ENCODE measurements at regions not wholly inside any gene's neighbourhood (a gene's known extent, or its start where the extent isn't known, plus 50 kb on each side); places are given as distances from the start of the nearest gene placed in this dataset.

GRCh38 chr18:43869451-43870008, 592.2 kb upstream of the SYT4 start:
- no peaks in the 10 kb centered on the region for H3K9me3 Mint-ChIP-seq (ENCODE audit: insufficient read depth)
- DNase-seq (no peak), ATAC-seq (ENCODE audit: low read depth) (no peak)
- intact Hi-C loops (cut with micrococcal nuclease) = no loop called here
- Histone ChIP-seq H3K79me2 (ENCODE audit: control insufficient read depth, insufficient read depth, low read length) (no peaks in the 10 kb centered on the region), H3K27ac (ENCODE audit: low read length in 2 of 2) (no peak overlapping the region), H3K4me3 (ENCODE audit: control extremely low read depth in 1 of 5, extremely low read depth in 1 of 5, insufficient read depth in 1 of 5, low read depth in 2 of 5, low read length in 4 of 5) (no peak overlapping the region), H3K4me1 (ENCODE audit: control insufficient read depth in 2 of 2, insufficient read depth in 2 of 2, low read length in 2 of 2) (no peaks in the 10 kb centered on the region), H3K36me3 (replicated peaks in 1 of 2; ENCODE audit: control extremely low read depth in 1 of 2, control insufficient read depth in 1 of 2, extremely low read depth in 1 of 2, insufficient read depth in 2 of 2, low read length in 1 of 2) (no peaks in the 10 kb centered on the region), H4K20me1 (ENCODE audit: control insufficient read depth, insufficient read depth, low read length, poor library complexity, severe bottlenecking) (no peaks in the 10 kb centered on the region), H3K27me3 (replicated peaks in 1 of 4; ENCODE audit: control extremely low read depth in 1 of 4, control insufficient read depth in 3 of 4, insufficient read depth in 4 of 4, low read length in 3 of 4) (no peaks in the 10 kb centered on the region), H2AFZ (ENCODE audit: insufficient read depth, low read depth, low read length, poor library complexity, severe bottlenecking) (no peak overlapping the region), H3K9me3 (ENCODE audit: control extremely low read depth in 1 of 3, control insufficient read depth in 2 of 3, insufficient read depth in 1 of 3, low read length in 2 of 3) (no peaks in the 10 kb centered on the region), H3K9ac (ENCODE audit: low read length) (no peak overlapping the region), H3K4me2 (replicated peaks; ENCODE audit: low read depth, low read length, poor library complexity, severe bottlenecking) (no peak overlapping the region)
- CTCF ChIA-PET = no interaction called here
- no peaks in the 10 kb centered on the region for H3K4me1 Mint-ChIP-seq
- POLR2A ChIA-PET = no interaction called here
- no peak overlapping the region for H3K4me3 Mint-ChIP-seq
- TF ChIP-seq CTCF (IDR thresholded peaks at IDR 0.05) = no peak
- TF ChIP-seq EZH2 (IDR thresholded peaks at IDR 0.05; ENCODE audit: borderline replicate concordance, insufficient read depth, low read depth, low read length, poor library complexity, severe bottlenecking) = no peak
- WGBS (ENCODE audit: insufficient coverage) = no CpG with 5 or more reads among the region's 1 CpG
- H3K27me3 Mint-ChIP-seq = no peaks in the 10 kb centered on the region
- no peak overlapping the region for H3K27ac Mint-ChIP-seq

DNA sequence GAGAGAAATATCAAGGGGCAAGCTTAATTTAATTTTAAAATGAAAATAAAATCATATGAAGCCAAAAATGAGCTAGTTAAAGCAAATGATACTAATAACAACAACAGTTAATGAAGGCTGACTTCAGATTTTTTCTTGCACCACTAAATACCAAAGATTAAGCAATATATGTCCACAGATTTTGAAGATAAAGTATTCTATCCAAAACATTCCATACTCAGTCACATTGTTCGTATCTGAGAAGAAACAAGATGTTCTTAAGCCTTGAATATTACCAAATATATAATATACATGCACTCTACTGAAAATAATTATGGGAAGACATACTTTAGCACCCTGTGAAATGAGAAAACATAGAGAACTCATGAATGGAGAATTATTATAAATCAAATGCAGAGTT, 593.3 kb upstream of the SYT4 start:
- Histone ChIP-seq H3K79me2 (ENCODE audit: control insufficient read depth, insufficient read depth, low read length) (no peaks in the 10 kb centered on the region), H4K20me1 (ENCODE audit: control insufficient read depth, insufficient read depth, low read length, poor library complexity, severe bottlenecking) (no peaks in the 10 kb centered on the region), H3K9me3 (ENCODE audit: control extremely low read depth in 1 of 3, control insufficient read depth in 2 of 3, insufficient read depth in 1 of 3, low read length in 2 of 3) (no peaks in the 10 kb centered on the region), H2AFZ (ENCODE audit: insufficient read depth, low read depth, low read length, poor library complexity, severe bottlenecking) (no peak overlapping the region), H3K4me2 (replicated peaks; ENCODE audit: low read depth, low read length, poor library complexity, severe bottlenecking) (no peak overlapping the region), H3K4me3 (ENCODE audit: control extremely low read depth in 1 of 5, extremely low read depth in 1 of 5, insufficient read depth in 1 of 5, low read depth in 2 of 5, low read length in 4 of 5) (no peak overlapping the region), H3K9ac (ENCODE audit: low read length) (no peak overlapping the region), H3K27ac (ENCODE audit: low read length in 2 of 2) (no peak overlapping the region), H3K36me3 (replicated peaks in 1 of 2; ENCODE audit: control extremely low read depth in 1 of 2, control insufficient read depth in 1 of 2, extremely low read depth in 1 of 2, insufficient read depth in 2 of 2, low read length in 1 of 2) (no peaks in the 10 kb centered on the region), H3K27me3 (replicated peaks in 1 of 4; ENCODE audit: control extremely low read depth in 1 of 4, control insufficient read depth in 3 of 4, insufficient read depth in 4 of 4, low read length in 3 of 4) (no peaks in the 10 kb centered on the region), H3K4me1 (ENCODE audit: control insufficient read depth in 2 of 2, insufficient read depth in 2 of 2, low read length in 2 of 2) (no peaks in the 10 kb centered on the region)
- no peaks in the 10 kb centered on the region for H3K27me3 Mint-ChIP-seq
- POLR2A ChIA-PET = no interaction called here
- CTCF ChIA-PET = no interaction called here
- intact Hi-C loops (cut with micrococcal nuclease) = no loop called here
- no peaks in the 10 kb centered on the region for H3K9me3 Mint-ChIP-seq (ENCODE audit: insufficient read depth)
- H3K4me1 Mint-ChIP-seq = no peaks in the 10 kb centered on the region
- TF ChIP-seq CTCF (IDR thresholded peaks at IDR 0.05) (no peak), EZH2 (IDR thresholded peaks at IDR 0.05; ENCODE audit: borderline replicate concordance, insufficient read depth, low read depth, low read length, poor library complexity, severe bottlenecking) (no peak)
- DNase-seq = no peak
- no CpG with 5 or more reads among the region's 1 CpG for WGBS (ENCODE audit: insufficient coverage)
- no peak overlapping the region for H3K4me3 Mint-ChIP-seq
- H3K27ac Mint-ChIP-seq = no peak overlapping the region
- no peak for ATAC-seq (ENCODE audit: low read depth)

Data from B cell (primary cell).